ENCODE measurements at regions not wholly inside any gene's neighbourhood (a gene's known extent, or its start where the extent isn't known, plus 50 kb on each side); places are given as distances from the start of the nearest gene placed in this dataset.
A peak's percentile ranks its signal among the peaks of the same experiment; 100 is the strongest.
"Not testable (repeated sequence)": the region's sequence is repeated elsewhere in the genome, so short reads cannot be mapped to it uniquely, and the experiment has no call there.

DNA sequence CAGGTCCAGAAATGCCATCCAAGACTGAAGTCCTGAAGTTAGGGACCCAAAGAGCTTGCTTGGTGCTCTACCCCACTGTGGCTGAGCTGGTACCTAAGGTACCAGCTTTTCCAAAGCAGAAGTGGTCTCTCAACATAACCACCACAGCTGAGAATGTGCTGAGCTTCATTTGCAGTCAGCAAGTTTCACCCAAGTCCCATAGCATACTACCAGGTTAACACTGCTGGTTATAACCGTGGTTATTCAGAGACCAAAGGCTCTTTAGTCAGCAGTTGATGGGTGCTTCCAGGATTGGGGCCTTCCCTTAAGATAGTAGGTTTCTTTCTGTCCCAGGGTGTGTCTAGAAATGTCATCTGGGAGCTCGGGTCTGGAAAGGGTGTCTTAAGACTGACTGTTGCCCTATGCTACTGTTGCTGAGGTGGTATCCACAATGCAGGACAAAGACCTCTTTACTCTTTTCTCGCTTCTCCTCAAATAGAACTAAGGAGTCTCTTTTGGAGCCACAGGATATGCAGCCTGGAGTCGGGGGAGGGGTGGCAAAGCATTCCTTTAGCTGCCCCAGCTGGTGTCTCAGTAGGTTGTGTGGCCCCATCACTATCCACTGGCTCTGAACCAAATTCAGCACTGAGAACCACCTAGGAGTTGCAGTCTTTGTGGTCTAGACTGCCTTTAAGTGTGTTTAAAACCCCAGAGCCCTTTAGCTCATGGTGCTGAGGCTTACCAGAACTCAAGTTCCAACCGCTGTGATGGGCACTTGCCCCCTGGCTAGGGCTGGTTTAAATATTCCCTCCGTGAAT, 354.9 kb upstream of the SEMA3C start:
- no peak for FAIRE-seq

DNA sequence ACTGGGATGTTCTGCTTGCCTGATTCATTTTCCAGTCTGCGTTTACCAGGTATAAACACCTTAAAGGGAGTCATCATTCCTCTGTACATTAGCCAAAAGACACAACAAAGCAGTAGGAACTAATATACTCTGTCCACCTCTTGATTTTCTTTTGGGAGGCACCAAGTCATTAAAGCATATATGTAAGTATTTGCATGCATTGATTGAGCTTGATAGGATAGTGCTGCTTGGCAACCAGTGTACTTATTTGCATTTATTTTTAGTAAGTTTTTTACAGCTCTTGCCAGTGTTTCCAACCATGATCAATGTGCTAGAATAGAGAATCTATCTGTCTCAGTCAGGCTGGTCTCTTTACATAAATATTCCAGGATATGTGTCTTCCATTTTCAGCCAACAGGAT, 353.3 kb upstream of the SEMA3C start:
- no peak for FAIRE-seq

DNA sequence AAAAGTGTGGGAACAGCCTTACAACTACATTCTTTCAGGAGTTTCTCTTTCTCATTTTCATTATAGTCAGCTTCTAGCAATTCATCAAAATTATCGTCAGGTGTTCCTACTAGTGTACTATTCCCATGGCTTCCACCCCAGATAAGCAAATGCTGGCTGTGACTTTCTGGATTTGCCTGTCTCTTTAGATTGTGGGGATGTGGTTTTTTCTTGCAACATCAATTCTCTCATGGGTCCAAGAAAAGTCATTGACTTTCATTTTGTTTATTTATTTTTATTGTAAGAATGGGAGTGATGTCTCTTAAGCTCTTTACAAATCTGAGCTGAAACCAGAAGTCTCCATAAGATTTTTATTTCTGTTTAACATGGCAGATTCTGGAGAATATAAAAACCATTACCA, 349.7 kb upstream of the SEMA3C start:
- no peak for FAIRE-seq

DNA sequence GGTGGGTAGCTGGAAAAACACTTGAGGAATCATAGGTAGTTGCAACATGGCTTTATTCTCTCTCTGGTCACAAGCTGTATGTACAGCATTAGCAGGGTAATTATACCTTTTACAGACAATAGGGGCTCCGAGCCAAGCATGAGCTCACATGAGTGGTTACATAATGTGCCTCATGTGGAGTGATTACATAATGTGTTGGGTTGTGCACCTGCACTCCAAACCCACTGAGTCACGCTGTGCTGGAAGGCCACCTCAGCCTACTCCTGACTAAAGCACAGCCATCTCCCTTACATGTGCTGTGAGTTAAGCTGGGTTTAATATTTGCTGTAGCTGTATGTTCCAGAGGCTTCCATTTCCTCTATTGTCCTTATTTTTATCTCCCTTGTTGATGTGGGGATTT, 348.7 kb upstream of the SEMA3C start:
- FAIRE-seq, result no peak

GRCh38 chr7:81264116-81264515, 345.3 kb upstream of the SEMA3C start:
- FAIRE-seq, result no peak

GRCh38 chr7:81260152-81260551, 341.3 kb upstream of the SEMA3C start:
- peak; percentile 65 for FAIRE-seq

DNA sequence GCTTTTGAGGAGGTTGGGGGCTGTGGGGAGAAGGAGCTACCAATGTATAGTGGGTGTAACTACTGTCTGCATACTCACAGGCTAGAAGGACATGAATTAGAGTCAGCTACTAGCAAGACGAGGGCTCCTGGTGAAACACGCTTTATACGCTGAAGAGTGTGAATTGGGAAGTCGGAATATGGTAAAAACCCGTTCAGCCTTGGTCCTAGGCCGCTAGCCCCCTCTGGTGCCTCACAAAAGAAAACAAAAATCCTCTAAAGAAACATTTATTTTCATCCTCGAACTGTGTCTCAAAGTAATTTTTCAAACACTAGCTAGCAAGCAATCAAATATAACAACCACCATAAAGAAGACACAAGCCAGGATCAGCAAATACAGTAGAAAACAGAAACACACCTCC, 338.1 kb upstream of the SEMA3C start:
- FAIRE-seq, result no peak

DNA sequence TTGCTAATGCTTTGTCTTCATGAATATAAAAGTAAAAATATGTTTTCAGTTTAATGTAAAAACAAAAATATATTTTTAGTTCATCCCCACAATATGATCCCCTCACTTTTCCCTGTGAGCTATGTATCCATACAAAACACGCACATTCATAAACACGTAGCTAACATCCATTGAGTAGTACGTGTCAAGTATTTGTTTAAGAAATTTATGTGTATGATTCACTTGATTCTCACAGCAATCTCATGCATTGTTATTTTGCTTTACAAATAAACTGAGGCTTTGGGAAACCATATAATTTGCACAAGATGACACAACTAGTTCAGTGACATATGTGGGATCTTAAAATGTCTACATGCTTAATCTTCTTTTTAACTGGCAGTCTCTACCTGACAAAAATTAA, 329.6 kb upstream of the SEMA3C start:
- no peak for FAIRE-seq

- not testable (repeated sequence) for FAIRE-seq
Measured at GRCh38 chr7:81247364-81247763, 328.5 kb upstream of the SEMA3C start.

DNA sequence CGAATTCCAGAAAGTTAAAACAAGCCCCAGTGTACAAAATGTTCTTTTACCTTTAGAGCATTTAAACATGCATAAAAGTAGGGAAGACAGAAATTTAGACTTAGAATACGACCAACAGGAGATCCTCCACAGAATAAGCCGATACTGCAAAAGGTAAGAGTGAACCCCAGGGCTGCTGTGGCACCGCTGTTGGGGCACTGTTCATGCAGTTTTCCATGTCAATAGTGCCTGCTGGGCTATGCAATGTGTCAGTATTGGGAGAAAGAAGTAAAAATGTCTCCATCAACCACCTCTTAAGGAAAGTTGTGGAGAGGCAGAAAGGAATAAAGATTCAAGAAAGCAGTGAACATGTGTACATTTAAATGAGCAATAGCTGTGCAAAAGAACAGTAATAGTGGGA, 326.5 kb upstream of the SEMA3C start:
- FAIRE-seq, result no peak

DNA sequence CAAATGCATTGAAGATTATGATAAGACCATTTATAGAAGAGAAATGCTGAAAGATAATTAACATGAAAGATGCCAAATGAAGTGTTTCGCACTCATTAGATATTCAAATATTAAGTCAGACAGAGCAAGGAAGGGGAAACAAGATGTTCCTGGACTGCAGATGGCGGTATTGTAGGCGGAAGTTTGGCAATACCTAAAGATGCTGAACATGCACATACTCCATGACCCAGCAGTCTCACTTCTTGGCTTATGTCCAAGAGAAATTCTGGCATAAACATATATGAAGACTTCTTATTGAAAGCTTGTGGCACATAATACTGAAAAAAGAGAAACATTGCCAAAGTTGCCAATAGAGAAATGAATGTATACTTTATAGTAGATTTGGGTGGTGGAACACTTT, 325.4 kb upstream of the SEMA3C start:
- FAIRE-seq, result no peak

- no peak for FAIRE-seq
Measured at GRCh38 chr7:81236560-81236959, 317.7 kb upstream of the SEMA3C start.

DNA sequence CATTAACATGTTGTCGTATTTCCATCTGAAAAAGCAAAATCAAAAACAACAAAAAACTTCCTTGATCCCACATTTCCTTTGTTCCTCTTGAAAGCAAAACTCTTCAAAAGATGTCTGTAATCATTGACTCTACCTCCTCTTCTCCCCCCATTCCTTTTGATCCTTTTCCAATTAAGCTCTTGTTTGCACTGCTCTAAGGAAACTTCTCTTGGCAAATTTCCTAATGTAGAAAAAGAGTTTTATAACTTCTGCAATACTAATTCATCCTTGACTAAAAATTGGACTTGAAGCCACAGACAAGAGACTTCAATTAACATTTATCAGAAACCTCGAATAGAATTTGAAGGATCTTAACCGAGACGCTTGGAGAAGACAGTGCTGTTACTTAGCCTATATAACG, 317.1 kb upstream of the SEMA3C start:
- no peak for FAIRE-seq

DNA sequence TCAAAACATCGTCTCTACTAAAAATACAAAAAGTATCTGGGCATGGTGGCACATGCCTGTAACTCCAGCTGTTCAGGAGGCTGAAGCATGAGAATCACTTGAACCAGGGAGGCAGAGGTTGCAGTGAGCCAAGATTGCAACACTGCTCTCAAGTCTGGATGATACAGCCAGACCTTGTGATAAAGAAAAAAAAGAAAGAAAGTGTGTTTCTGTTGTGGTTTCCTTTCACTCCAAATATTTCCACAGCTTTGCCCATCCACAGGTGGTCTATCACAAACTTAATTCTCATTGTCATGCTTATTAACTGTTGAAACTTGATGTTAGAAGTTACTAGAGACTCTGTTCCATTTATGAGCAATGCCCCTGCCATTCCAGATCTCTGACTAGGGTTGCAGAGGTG, 316.0 kb upstream of the SEMA3C start:
- FAIRE-seq, result no peak

GRCh38 chr7:81233208-81233940, 314.5 kb upstream of the SEMA3C start:
- FAIRE-seq, result no peak

DNA sequence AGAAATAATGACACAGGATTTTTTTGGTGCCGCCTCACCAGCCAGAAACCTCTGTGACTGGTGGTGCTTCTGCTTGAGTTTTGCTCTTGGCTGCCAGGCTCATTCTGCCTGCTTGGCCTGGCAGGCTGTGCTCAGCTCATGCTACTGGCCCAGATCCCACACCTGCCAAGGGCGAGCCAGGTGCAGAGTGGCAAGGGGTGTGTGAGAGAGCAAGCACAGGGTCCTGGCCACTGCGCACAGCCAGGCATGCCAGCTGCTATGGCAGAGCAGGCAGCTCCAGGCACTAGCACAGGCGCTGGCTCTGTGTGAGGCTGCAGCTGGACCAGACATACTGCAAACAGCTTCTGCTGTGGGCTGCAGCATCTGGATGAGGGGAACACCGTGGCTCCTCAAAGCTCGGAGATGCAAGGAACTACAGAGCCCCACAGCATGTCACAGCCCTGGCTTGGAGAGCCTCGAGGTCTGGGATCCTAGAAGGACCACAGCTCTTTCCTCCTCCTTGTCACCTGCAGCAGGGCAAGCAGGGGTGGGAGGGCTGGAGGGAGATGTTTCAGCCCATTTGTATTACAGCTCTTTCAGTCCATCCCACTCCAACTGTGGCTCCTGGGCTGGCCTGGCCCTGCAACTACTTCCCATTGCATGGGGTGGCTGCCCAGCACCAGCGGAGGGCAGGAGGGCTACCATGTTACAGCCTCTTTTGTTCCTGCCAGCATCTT, 313.4 kb upstream of the SEMA3C start:
- FAIRE-seq, result no peak

- FAIRE-seq, result no peak
Measured at GRCh38 chr7:81231301-81231838, 312.5 kb upstream of the SEMA3C start.

DNA sequence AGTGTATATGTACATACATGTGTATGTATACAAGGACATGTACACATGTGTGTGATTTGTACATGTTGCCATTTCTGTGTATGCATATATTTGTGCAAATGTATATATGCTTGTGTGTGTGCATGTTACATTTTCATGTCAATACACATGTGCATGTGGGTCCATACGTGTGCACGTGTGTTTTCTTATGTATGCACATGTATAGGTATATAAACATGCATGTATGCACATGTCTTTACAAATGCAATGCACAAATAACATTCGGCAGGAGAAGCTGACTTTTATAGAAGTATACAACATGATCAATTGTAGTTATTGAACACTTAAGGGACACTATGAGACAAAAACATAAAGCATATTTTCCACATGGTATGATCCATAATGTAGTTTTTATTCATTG, 307.4 kb upstream of the SEMA3C start:
- no peak for FAIRE-seq

DNA sequence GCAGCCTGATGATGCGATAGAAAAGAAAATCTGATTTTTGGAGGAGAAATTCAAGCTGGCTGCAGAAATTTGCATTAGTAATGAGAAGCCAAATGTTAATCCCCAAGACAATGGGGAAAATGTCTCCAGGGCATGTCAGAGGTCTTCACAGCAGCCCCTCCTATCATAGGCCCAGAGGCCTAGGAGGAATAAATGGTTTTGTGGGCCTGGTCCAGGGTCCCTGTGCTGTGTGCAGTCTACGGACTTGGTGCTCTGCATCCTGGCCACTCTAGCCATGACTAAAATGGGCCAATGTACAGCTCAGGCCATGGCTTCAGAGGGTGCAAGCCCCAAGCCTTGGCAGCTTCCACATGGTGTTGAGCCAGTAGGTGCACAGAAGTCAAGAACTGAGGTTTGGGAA, 303.8 kb upstream of the SEMA3C start:
- FAIRE-seq, result not testable (repeated sequence)

GRCh38 chr7:81221527-81222217, 302.8 kb upstream of the SEMA3C start:
- no peak for FAIRE-seq

- FAIRE-seq, result no peak
Measured at GRCh38 chr7:81218480-81219106, 299.7 kb upstream of the SEMA3C start.

DNA sequence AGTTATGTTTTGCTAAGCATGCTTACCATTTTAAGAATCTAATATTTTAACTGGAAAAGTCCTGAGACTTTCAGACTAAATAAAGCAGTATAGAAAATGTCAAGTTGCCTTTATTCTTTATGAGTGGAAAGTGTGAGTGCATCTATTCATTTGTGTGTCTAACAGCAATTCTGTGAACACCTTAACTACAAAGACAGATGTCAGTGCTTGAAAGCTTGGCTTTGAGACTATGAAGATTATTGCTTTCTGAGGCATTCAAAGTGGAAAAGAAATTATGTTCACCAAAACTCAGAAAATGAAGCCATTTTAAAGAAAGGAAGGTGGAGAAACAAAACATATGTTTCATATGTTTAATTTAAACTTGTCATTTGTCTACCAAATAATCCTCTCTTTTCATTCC, 294.5 kb upstream of the SEMA3C start:
- FAIRE-seq, result no peak

DNA sequence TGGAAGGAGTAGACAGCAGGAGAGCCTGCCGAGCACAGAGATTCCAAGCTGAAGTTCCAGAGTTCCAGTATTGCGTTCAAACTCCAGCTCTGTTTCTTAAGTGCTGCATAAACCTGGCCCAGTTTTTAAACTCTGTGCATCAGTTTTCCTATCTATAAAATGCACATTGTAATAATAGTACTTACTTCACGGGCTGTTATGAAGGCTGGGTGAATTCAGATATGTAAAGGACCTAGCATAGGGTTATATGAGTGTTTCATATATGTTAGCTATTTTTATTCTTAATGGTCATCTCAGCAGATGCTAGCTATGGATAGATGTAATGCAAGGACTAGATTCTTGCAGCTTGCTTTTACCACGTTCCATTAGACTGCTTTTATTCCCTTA, 293.1 kb upstream of the SEMA3C start:
- FAIRE-seq, result no peak
